ENCODE measurements at regions not wholly inside any gene's neighbourhood (a gene's known extent, or its start where the extent isn't known, plus 50 kb on each side); places are given as distances from the start of the nearest gene placed in this dataset.

DNA sequence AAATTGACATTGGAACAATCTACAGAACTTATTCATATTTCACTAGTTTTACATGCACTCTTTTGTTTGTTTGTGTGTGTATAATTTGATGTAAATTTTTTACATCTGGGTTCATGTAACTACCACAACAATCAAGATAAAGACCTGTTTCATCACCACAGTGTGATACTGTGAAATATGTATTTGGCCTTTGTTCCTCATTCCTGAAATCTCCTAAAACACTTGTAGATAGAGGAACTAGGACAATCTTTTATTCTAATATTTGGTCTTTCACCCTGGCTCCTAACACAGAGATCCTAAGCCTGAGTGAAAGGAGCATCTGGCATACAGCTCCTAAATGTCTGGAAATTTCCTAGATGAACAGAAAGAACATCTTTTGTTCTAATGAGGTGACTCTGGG is 155.0 kb upstream of the GPR149 start:
- no peak for ATAC-seq
- no peak for DNase-seq (ENCODE audit: low spot score)

DNA sequence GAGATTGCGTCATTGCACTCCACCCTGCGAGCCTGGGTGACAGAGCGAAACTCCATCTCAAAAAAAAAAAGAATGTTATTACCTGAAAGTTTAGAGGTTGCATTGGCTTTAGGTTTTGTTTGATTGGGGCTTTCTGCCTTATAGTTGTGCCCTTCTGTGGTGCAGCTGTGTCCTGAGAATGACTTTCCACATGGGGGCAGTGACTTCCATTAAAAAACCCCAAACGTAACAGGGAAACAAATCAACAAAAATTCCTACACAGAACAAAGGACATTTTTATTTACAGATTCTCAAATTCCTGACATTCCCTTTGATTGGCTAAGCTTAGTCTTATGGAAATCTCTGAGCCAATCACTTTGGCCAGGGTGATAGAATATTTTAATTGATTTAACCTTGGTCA is 154.1 kb upstream of the GPR149 start:
- ATAC-seq (no peak), DNase-seq (ENCODE audit: low spot score) (no peak)

DNA sequence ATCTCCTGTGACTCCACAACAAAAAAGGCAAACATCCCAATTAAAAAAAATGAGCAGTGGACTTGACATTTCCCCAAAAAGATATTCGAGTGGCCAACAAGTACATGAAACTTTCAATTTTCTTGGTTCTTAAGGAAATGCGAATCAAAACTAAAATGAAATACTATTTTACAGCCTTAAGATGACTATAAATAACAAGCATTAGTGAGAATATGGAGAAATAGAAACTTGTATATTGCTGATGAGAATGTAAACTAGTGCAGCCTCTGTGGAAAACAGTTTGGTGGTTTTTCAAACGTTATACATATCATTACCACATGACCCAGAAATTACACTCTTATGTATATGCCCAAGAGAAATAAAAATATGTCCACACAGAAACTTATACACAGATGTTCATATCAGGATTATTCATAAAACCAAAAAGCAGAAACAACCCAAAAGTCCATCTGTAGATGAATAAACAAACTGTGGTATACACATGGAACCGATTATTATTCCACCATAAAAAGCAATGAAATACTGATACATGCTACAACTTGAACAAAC is 153.2 kb upstream of the GPR149 start:
- ATAC-seq, result no peak
- no peak for DNase-seq (ENCODE audit: low spot score)

DNA sequence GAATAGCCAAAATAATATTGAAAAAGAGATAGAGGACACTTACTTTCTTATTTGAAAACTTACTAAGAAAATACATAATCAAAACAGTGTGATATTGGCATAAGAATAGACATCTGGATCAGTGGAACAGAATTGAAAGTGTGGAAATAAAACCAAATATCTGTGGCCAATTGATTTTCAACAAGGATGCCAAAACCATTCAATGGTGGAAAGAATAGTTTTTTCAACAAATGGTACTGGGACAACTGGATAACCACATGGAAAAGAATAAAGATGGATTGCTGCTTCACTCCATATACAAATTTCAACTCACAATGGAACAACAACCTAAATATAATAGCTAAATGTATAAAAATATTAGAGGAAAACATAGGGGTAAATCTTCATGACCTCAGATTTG is 152.5 kb upstream of the GPR149 start:
- ATAC-seq (no peak), DNase-seq (ENCODE audit: low spot score) (no peak)

- ATAC-seq (no peak), DNase-seq (ENCODE audit: low spot score) (no peak)
These were observed 141.7 kb upstream of the GPR149 start for GRCh38 chr3:154571553-154572226.

GRCh38 chr3:154568064-154568463 is 138.1 kb upstream of the GPR149 start:
- no peak for DNase-seq (ENCODE audit: low spot score)
- ATAC-seq, result no peak

DNA sequence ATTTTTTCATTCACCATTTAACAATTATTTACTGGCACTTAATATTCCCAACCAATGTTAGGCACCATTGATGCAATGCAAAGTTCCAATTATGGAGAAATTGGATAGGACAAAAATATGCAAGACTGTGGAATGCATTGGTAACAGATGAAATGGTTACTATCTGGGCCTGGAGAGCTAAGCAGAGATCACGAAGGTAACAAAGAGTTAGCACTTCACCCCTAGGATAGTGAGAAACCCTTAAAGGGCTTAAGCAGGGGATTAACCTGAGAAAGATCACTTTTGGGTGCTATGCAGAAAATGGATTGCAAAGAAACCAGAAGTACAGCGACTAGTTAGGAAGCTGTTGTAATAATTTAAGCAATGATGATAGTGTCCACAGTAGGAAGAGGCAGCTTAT is 129.6 kb upstream of the GPR149 start:
- ATAC-seq, result no peak
- no peak for DNase-seq (ENCODE audit: low spot score)

DNA sequence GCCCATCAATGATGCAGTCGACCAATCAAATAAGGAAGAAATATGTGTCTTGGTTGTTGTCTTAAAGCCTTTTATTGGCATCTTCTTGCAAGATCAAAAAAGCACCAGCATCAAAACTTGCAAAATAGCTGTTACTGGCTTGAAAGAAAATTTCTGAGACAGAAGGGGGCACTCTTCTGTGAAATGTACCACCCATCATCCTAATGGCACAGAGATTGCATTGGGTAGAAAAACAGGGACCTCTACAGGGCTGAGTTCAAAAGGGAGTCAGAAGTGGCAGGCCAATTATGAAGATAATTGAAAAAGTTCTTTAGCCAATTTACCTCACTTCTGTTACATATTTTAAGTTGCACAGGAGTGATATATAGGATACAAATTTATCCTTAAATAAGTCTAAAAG is 122.3 kb upstream of the GPR149 start:
- no peak for ATAC-seq
- DNase-seq (ENCODE audit: low spot score), result no peak

- DNase-seq (ENCODE audit: low spot score) (no peak), ATAC-seq (no peak)
These were observed 119.4 kb upstream of the GPR149 start for GRCh38 chr3:154549391-154549790.

DNA sequence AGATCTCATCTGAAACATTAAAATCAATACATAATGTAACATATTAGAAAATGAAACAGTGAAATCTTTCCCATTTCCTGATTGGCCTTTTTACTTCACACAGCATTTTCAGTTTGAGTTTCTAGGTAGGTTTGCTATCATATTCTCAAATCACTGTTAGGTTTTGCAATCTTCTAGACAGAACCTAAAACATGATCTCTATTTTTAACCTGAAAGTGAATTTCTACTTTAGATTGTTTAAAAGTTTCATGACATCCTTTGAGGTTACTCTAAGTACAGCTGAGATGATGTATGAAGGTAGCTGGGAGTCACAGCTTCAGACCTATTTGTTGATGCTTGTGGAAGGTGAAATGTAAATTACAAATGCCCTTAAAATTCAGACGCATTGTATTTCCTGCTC is 118.4 kb upstream of the GPR149 start:
- DNase-seq (ENCODE audit: low spot score) (no peak), ATAC-seq (no peak)

DNA sequence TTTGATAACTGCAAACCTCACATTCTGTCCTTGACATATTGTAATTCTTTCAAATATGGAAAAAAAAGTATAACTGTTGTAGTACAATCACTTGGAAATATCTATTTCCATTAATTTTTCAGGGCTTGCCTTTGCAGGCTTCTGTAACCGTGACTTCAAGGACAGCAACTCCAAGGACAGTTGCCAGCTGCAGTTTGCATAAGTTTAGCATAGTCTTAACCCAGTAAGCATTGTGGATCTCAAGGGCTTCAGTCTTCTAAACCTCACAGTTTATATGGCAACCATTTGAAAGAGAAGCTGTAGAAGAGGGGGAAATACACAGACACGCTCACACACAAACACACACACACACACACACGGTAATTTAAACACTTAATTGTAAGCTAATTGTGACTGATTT is 112.8 kb upstream of the GPR149 start:
- ATAC-seq, result no peak
- DNase-seq (ENCODE audit: low spot score), result no peak

GRCh38 chr3:154540950-154541604 is 111.1 kb upstream of the GPR149 start:
- ATAC-seq (no peak), DNase-seq (ENCODE audit: low spot score) (no peak)

GRCh38 chr3:154538566-154539360 is 108.8 kb upstream of the GPR149 start:
- DNase-seq (ENCODE audit: low spot score), result no peak
- ATAC-seq, result no peak

DNA sequence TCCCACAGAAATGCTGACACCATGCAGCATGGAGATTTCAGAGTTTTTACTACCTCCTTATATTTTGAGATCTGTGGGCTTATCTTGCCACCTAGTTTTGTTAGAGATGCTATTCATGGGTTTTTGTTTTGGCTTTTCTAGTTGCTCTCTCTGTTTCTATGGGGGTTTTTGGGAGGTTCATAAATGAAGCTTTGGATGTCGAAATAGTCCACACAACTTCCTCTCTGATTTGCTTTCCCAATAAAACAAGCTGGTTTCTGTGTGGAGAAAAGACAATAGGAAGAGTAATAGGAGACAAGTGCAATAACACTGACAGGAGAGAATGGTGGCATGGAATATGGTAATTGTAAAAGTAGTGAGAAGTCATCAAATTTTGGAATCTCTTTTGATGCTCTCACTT is 106.8 kb upstream of the GPR149 start:
- DNase-seq (ENCODE audit: low spot score) (no peak), ATAC-seq (no peak)

GRCh38 chr3:154522036-154522602 is 92.1 kb upstream of the GPR149 start:
- no peak for DNase-seq (ENCODE audit: low spot score)
- no peak for ATAC-seq

- ATAC-seq, result no peak
These were observed 87.4 kb upstream of the GPR149 start for GRCh38 chr3:154517404-154517803.

GRCh38 chr3:154515921-154516320 is 85.9 kb upstream of the GPR149 start:
- no peak for DNase-seq (ENCODE audit: low spot score)

More at GRCh38 chr3:154517404-154517803, 87.4 kb upstream of the GPR149 start:
- DNase-seq (ENCODE audit: low spot score), result no peak

GRCh38 chr3:154510780-154511179 is 80.8 kb upstream of the GPR149 start:
- ATAC-seq (no peak), DNase-seq (ENCODE audit: low spot score) (no peak)

More at GRCh38 chr3:154515921-154516320, 85.9 kb upstream of the GPR149 start:
- ATAC-seq, result no peak

- DNase-seq (ENCODE audit: low spot score) (no peak), ATAC-seq (no peak)
These were observed 77.7 kb upstream of the GPR149 start for GRCh38 chr3:154507727-154508126.

GRCh38 chr3:154496978-154497377 is 67.0 kb upstream of the GPR149 start:
- DNase-seq (ENCODE audit: low spot score), result no peak
- ATAC-seq, result no peak

- no peak for ATAC-seq
These were observed 66.5 kb upstream of the GPR149 start for GRCh38 chr3:154496540-154496939.

More at GRCh38 chr3:154496540-154496939, 66.5 kb upstream of the GPR149 start:
- DNase-seq (ENCODE audit: low spot score), result no peak
